Fibroblast of lung (primary cell): ENCODE measurements at regions not wholly inside any gene's neighbourhood (a gene's known extent, or its start where the extent isn't known, plus 50 kb on each side); places are given as distances from the start of the nearest gene placed in this dataset.

Source experiments
- CTCF ChIP-seq, 2 donors: IDR thresholded peaks in 1 of 2; conservative IDR thresholded peaks in 1 of 2; 1 replicate in 1 of 2; 2 replicates in 1 of 2; pipeline ENCODE4 v1.5.1; 2011 to 2012; ENCODE audit warnings: low read length in 2 of 2, control low read depth in 1 of 2, inconsistent platforms in 1 of 2, low read depth in 1 of 2, mild to moderate bottlenecking in 1 of 2
- EZH2 ChIP-seq: IDR thresholded peaks from 2 replicates; pipeline ENCODE4 v1.5.1; 2012; ENCODE audit warnings: low read length, control low read depth, mild to moderate bottlenecking; ENCODE audit errors: missing control alignments

- TF ChIP-seq CTCF (conservative IDR thresholded peaks at IDR 0.05 in 1 of 2, IDR thresholded peaks at IDR 0.05 in 1 of 2; ENCODE audit: low read depth in 1 of 2, low read length in 2 of 2) = no peak
- TF ChIP-seq EZH2 = no peak
Observed at GRCh38 chr1:4269330-4269729, 369.3 kb upstream of the C1orf174 start.
